Gastroesophageal sphincter (tissue), 4 donors: ENCODE measurements at regions not wholly inside any gene's neighbourhood (a gene's known extent, or its start where the extent isn't known, plus 50 kb on each side); places are given as distances from the start of the nearest gene placed in this dataset.

Experiments
- ATAC-seq: fragments of 150-250 bp; one replicate; pipeline ENCODE4 v1.9.1; 2016; ENCODE audit warnings: mild to moderate bottlenecking, moderate library complexity
- H3K27ac ChIP-seq, 4 donors: fragments of 200-600 bp; sonication (generic) in 3 of 4; 1 replicate in 3 of 4; 2 replicates in 1 of 4; pipeline ENCODE4 v1.5.1; 2016 to 2019
- H3K27me3 ChIP-seq: fragments of 200-600 bp; sonication (generic); one replicate; pipeline ENCODE4 v1.5.1; 2019
- H3K36me3 ChIP-seq, 2 donors: fragments of 200-600 bp; sonication (generic); one replicate each; pipeline ENCODE4 v1.5.1; 2019; ENCODE audit warnings: control low read depth in 1 of 2
- H3K4me1 ChIP-seq, 3 donors: fragments of 200-600 bp; sonication (generic); 1 replicate in 2 of 3; 2 replicates in 1 of 3; pipeline ENCODE4 v1.5.1; 2016 to 2019; ENCODE audit warnings: control low read depth in 2 of 3
- H3K4me3 ChIP-seq, 2 donors: fragments of 200-600 bp; sonication (generic); one replicate each; pipeline ENCODE4 v1.5.1; 2019; ENCODE audit warnings: mild to moderate bottlenecking in 1 of 2, moderate library complexity in 1 of 2
- H3K9me3 ChIP-seq, 3 donors: fragments of 200-600 bp; sonication (generic); one replicate each; pipeline ENCODE4 v1.5.1; 2017 to 2019; ENCODE audit warnings: control low read depth in 2 of 3
- EP300 ChIP-seq: sonication (generic); formaldehyde crosslinking; IDR thresholded peaks from one replicate; pipeline ENCODE4 v1.6.1; 2017; ENCODE audit warnings: antibody characterized with exemption, mild to moderate bottlenecking
- POLR2A ChIP-seq, 2 donors: fragments of 450-650 bp; IDR thresholded peaks; one replicate each; pipeline ENCODE4 v1.6.1; 2017; ENCODE audit warnings: antibody characterized with exemption in 2 of 2, mild to moderate bottlenecking in 2 of 2, moderate library complexity in 1 of 2
- POLR2AphosphoS5 ChIP-seq: sonication (generic); formaldehyde crosslinking; IDR thresholded peaks from one replicate; pipeline ENCODE4 v1.6.1; 2017; ENCODE audit warnings: antibody characterized with exemption
- WGBS, 2 donors: methylation state at CpG; one replicate each; pipeline ENCODE4 v1.1.5; 2018; ENCODE audit warnings: low coverage in 1 of 2; 5-methylcytosine and 5-hydroxymethylcytosine counted together
- TF ChIP-seq, protein P1 (sequence below), 4 experiments: fragments of 200-600 bp in 2 of 4; fragments of 450-650 bp in 2 of 4; sonication (generic) in 1 of 4; IDR thresholded peaks; one replicate each; pipeline ENCODE4 v1.5.1; 2017 to 2019; ENCODE audit warnings: antibody characterized with exemption in 4 of 4, mild to moderate bottlenecking in 2 of 4, moderate library complexity in 2 of 4

DNA sequence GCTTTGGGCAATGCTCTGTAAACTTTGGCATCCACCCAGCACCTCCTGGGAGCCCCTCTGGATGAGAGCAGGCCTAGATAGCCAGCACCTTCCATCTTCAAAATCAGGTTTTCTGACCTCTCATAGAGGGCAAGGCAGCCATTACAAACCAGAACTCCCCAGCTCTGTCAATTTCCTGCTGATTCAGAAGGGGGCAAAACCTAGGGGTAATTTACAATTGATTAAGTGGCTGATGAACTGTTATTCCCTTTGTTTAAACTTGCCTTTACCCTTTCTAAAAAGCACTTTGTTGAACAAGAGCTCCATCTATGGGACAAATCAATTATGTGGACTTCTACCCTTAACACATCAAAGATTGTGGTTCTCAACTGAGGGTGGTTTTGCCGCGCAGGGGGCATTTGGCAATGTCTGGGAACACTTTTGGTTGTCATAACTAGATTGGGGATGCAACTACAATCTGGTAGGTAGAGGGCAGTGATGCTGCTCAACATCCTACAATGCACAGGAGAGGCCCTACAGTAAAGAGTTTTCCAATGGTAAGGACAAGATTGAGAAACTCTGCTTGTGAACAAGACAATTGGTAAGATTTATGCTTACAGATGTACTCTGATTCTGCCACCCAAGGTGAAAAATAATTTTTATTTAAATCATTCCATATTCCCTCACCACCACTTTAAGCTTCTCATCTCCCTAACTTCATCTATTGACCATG lies 184.1 kb downstream of the MARCHF11 start:
- no peak overlapping the region for H3K27ac ChIP-seq
- peaks cover 0 to 17% (median 0%) of the 10 kb centered on the region in 3 donors for H3K9me3 ChIP-seq
- no peaks in the 10 kb centered on the region for H3K4me1 ChIP-seq
- H3K36me3 ChIP-seq: no peaks in the 10 kb centered on the region
- TF ChIP-seq EP300 (no peak), POLR2AphosphoS5 (no peak), POLR2A (IDR thresholded peaks at IDR 0.05) (no peak)
- TF ChIP-seq, protein P1, sequence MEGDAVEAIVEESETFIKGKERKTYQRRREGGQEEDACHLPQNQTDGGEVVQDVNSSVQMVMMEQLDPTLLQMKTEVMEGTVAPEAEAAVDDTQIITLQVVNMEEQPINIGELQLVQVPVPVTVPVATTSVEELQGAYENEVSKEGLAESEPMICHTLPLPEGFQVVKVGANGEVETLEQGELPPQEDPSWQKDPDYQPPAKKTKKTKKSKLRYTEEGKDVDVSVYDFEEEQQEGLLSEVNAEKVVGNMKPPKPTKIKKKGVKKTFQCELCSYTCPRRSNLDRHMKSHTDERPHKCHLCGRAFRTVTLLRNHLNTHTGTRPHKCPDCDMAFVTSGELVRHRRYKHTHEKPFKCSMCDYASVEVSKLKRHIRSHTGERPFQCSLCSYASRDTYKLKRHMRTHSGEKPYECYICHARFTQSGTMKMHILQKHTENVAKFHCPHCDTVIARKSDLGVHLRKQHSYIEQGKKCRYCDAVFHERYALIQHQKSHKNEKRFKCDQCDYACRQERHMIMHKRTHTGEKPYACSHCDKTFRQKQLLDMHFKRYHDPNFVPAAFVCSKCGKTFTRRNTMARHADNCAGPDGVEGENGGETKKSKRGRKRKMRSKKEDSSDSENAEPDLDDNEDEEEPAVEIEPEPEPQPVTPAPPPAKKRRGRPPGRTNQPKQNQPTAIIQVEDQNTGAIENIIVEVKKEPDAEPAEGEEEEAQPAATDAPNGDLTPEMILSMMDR (IDR thresholded peaks at IDR 0.05): peak in 3 of 4 experiments; percentile 6 to 53 (median 28)
- H3K27me3 ChIP-seq: no peaks in the 10 kb centered on the region
- no peak for ATAC-seq
- no peak overlapping the region for H3K4me3 ChIP-seq
- WGBS, 2 donors: 65% methylated on average over 2 of the region's 2 CpGs; no CpG with 5 or more reads in 1 of the 2 donors

DNA sequence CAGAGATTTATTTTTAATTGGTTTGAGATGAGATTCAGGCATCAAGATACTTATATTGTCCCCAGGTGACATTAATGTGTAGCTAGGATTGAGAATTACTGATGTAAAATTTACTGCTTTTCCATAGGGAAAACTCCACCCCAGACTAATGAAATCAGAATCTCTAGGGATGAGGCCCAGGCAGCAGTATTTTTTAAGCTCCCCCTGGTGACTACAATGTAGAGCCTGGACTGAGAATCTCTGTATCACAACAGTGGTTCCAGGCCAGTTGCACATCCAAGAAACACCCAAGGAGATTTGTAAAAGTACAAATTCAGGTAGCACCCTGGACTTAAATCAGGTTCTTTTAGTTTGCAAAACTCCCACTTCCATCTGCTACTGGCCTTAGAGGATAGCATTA lies 185.7 kb downstream of the MARCHF11 start:
- Histone ChIP-seq H3K27ac (no peak overlapping the region), H3K4me1 (no peaks in the 10 kb centered on the region), H3K9me3 (peaks cover 0 to 18% (median 0%) of the 10 kb centered on the region in 3 donors), H3K36me3 (no peaks in the 10 kb centered on the region), H3K27me3 (no peaks in the 10 kb centered on the region), H3K4me3 (no peak overlapping the region)
- TF ChIP-seq POLR2AphosphoS5: no peak
- TF ChIP-seq EP300: no peak
- no peak for TF ChIP-seq POLR2A (IDR thresholded peaks at IDR 0.05)
- ATAC-seq: no peak

DNA sequence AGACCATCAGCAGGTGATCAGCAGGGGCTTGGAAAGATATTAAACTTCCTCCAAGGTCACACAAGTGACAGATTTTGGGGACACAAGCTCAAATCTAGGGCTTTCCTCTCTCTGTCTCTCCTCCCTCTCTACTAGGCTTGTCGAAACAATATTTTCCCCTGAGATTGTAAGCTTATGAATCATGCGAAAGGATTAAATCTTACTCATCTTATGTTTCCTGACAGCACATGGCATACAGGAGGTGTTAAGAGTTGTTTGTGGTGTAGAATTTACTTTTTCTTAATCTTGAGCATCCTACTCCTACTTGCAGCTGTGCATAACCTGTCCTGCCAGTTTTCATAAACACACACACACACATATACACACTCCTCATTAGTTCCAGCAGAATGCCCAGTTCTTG lies 186.3 kb downstream of the MARCHF11 start:
- Histone ChIP-seq H3K27me3 (no peaks in the 10 kb centered on the region), H3K27ac (no peak overlapping the region), H3K4me1 (no peaks in the 10 kb centered on the region), H3K4me3 (no peak overlapping the region), H3K9me3 (peaks cover 0 to 18% (median 0%) of the 10 kb centered on the region in 3 donors), H3K36me3 (no peaks in the 10 kb centered on the region)
- 90 to 100% methylated on average over 1 to 2 of the region's 2 CpGs for WGBS, 2 donors
- TF ChIP-seq POLR2A (IDR thresholded peaks at IDR 0.05) (no peak), POLR2AphosphoS5 (no peak), EP300 (no peak)
- TF ChIP-seq, protein P1 (IDR thresholded peaks at IDR 0.05): no peak
- ATAC-seq: no peak

DNA sequence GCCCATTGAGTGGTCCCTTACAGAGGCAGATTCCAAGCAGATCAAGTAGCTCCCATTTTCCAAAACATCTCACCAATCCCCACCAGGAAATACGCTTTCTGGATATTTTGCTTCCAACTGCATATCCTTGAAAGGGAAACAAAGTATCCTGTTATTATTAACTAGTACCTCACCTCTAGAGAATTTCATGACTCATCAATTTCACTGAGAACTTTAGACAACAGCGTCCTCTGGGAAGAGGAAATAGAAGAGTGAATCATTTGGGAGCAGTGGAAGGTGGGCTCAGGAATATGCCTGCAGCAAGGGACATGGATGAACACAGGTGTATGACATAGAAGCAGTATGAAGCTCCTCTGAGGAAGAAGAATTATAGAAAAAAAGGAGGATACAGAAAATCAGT lies 186.7 kb downstream of the MARCHF11 start:
- H3K9me3 ChIP-seq: peaks cover 0 to 18% (median 0%) of the 10 kb centered on the region in 3 donors
- WGBS, 2 donors: 62 to 80% methylated on average over 1 to 2 of the region's 2 CpGs
- no peak for TF ChIP-seq POLR2AphosphoS5
- TF ChIP-seq, protein P1 (IDR thresholded peaks at IDR 0.05): no peak
- TF ChIP-seq POLR2A (IDR thresholded peaks at IDR 0.05): no peak
- no peak overlapping the region for H3K4me3 ChIP-seq
- H3K36me3 ChIP-seq: no peaks in the 10 kb centered on the region
- H3K27ac ChIP-seq: no peak overlapping the region
- H3K27me3 ChIP-seq: no peaks in the 10 kb centered on the region
- no peaks in the 10 kb centered on the region for H3K4me1 ChIP-seq
- no peak for ATAC-seq

DNA sequence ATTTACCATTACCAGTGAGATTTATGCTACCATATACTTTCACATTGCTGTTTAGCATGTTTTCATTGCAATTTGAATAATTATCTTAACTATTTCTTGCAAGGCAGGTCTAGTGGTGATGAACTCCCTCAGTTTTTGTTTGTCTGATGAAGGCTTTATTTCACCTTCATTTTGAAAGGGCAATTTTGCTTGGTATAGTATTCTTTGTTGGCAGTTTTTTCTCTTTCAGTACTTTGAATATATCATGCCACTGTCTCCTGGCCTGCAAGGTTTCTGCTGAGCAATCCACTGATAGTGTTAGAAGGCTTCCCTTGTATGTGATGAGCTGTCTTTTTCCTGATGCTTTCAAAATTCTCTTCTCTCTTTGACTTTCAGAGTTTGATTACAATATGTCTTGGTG lies 188.0 kb downstream of the MARCHF11 start:
- peaks cover 0 to 18% (median 0%) of the 10 kb centered on the region in 3 donors for H3K9me3 ChIP-seq

More for the DNA sequence above, 188.0 kb downstream of the MARCHF11 start:
- Histone ChIP-seq H3K27me3 (no peaks in the 10 kb centered on the region), H3K27ac (no peak overlapping the region), H3K4me3 (no peak overlapping the region), H3K4me1 (no peaks in the 10 kb centered on the region), H3K36me3 (no peaks in the 10 kb centered on the region)
- no peak for ATAC-seq
- TF ChIP-seq POLR2AphosphoS5 (no peak), POLR2A (IDR thresholded peaks at IDR 0.05) (no peak), EP300 (no peak)
- TF ChIP-seq, protein P1 (IDR thresholded peaks at IDR 0.05): no peak
